ENCODE measurements at regions not wholly inside any gene's neighbourhood (a gene's known extent, or its start where the extent isn't known, plus 50 kb on each side); places are given as distances from the start of the nearest gene placed in this dataset.
"Not testable (repeated sequence)": the region's sequence is repeated elsewhere in the genome, so short reads cannot be mapped to it uniquely, and the experiment has no call there.

DNA sequence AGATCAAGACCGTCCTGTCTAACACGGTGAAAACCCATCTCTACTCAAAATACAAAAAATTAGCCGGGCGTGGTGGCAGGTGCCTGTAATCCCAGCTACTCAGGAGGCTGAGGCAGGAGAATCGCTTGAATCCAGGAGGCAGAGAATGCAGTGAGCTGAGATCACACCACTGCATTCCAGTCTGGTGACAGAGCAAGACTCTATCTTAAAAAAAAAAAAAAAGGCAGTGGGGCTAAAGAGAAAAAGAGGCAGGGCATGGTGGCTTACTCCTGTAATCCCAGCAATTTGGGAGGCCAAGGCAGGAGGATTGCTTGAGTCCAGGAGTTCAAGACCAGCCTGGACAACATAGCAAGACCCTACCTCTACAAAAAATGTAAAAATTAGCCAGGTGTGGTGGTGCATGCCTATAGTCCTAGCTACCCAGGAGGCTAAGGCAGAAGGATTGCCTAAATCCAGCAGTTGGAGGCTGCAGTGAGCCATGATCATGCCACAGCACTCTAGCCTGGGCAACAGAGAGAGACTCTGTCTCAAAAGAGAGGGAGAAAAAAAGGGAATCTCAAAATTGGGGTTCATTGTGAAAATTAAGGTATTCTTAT, 106.4 kb downstream of the SKIDA1 start:
- TF ChIP-seq, protein P1, sequence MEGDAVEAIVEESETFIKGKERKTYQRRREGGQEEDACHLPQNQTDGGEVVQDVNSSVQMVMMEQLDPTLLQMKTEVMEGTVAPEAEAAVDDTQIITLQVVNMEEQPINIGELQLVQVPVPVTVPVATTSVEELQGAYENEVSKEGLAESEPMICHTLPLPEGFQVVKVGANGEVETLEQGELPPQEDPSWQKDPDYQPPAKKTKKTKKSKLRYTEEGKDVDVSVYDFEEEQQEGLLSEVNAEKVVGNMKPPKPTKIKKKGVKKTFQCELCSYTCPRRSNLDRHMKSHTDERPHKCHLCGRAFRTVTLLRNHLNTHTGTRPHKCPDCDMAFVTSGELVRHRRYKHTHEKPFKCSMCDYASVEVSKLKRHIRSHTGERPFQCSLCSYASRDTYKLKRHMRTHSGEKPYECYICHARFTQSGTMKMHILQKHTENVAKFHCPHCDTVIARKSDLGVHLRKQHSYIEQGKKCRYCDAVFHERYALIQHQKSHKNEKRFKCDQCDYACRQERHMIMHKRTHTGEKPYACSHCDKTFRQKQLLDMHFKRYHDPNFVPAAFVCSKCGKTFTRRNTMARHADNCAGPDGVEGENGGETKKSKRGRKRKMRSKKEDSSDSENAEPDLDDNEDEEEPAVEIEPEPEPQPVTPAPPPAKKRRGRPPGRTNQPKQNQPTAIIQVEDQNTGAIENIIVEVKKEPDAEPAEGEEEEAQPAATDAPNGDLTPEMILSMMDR (IDR thresholded peaks at IDR 0.05; ENCODE audit: low read depth, low read length): not testable (repeated sequence)
- TF ChIP-seq EZH2phosphoT487 (IDR thresholded peaks at IDR 0.05; ENCODE audit: low read depth): not testable (repeated sequence)

All from OCI-LY3 (cell line).